ENCODE measurements at regions not wholly inside any gene's neighbourhood (a gene's known extent, or its start where the extent isn't known, plus 50 kb on each side); places are given as distances from the start of the nearest gene placed in this dataset.

- Histone ChIP-seq H3K4ac (ENCODE audit: low read length) (no peak overlapping the region), H2AFZ (ENCODE audit: low read length) (no peak overlapping the region), H3K79me1 (ENCODE audit: low read depth, low read length) (peaks cover 2% of the 10 kb centered on the region), H2BK5ac (ENCODE audit: low read length) (no peak overlapping the region), H4K91ac (ENCODE audit: low read depth, low read length, poor library complexity) (no peak overlapping the region), H3K14ac (ENCODE audit: low read length) (no peak overlapping the region), H2BK120ac (ENCODE audit: low read depth, low read length) (no peak overlapping the region), H3K9me3 (replicated peaks in 1 of 2; ENCODE audit: control insufficient read depth in 2 of 2, insufficient read depth in 1 of 2, low read depth in 1 of 2, low read length in 2 of 2) (no peaks in the 10 kb centered on the region), H3K27ac (replicated peaks; ENCODE audit: low read length) (no peak overlapping the region), H3K27me3 (ENCODE audit: control insufficient read depth in 3 of 3, insufficient read depth in 3 of 3, low read depth in 1 of 3, low read length in 3 of 3) (peaks cover 0 to 50% (median 0%) of the 10 kb centered on the region in 3 experiments), H3K9ac (ENCODE audit: low read depth, low read length, poor library complexity) (no peak overlapping the region), H2AK5ac (ENCODE audit: low read depth, low read length) (no peak overlapping the region), H2BK12ac (ENCODE audit: low read length) (no peak overlapping the region), H2BK15ac (ENCODE audit: low read length) (no peak overlapping the region), H4K8ac (ENCODE audit: low read depth, low read length) (no peak overlapping the region), H3K4me3 (ENCODE audit: low read length in 2 of 2) (no peak overlapping the region), H3K23ac (ENCODE audit: low read depth, low read length, poor library complexity) (no peak overlapping the region), H3K36me3 (replicated peaks in 1 of 2; ENCODE audit: control insufficient read depth in 2 of 2, insufficient read depth in 2 of 2, low read length in 2 of 2) (peaks cover 0 to 1% of the 10 kb centered on the region in 2 donors), H3K4me1 (ENCODE audit: control insufficient read depth in 2 of 2, insufficient read depth in 1 of 2, low read depth in 1 of 2, low read length in 2 of 2) (peaks cover 0 to 18% of the 10 kb centered on the region in 2 donors), H3K18ac (ENCODE audit: low read length) (no peak overlapping the region), H3K4me2 (ENCODE audit: insufficient read depth, low read length, poor library complexity, severe bottlenecking) (no peak overlapping the region)
- no peak for DNase-seq (ENCODE audit: low spot score)
- no CpG with 5 or more reads among the region's 13 CpGs for WGBS, 2 donors (ENCODE audit: extremely low coverage in 2 of 2, insufficient read length in 2 of 2, insufficient replicate concordance in 1 of 2)
Measured at GRCh38 chr12:125249066-125249824, 184.0 kb downstream of the AACS start.

- Histone ChIP-seq H3K4me2 (ENCODE audit: insufficient read depth, low read length, poor library complexity, severe bottlenecking) (no peak overlapping the region), H3K27me3 (ENCODE audit: control insufficient read depth in 3 of 3, insufficient read depth in 3 of 3, low read depth in 1 of 3, low read length in 3 of 3) (peaks cover 0 to 47% (median 0%) of the 10 kb centered on the region in 3 experiments), H2AFZ (ENCODE audit: low read length) (no peak overlapping the region), H3K14ac (ENCODE audit: low read length) (no peak overlapping the region), H3K4ac (ENCODE audit: low read length) (no peak overlapping the region), H3K9me3 (replicated peaks in 1 of 2; ENCODE audit: control insufficient read depth in 2 of 2, insufficient read depth in 1 of 2, low read depth in 1 of 2, low read length in 2 of 2) (no peaks in the 10 kb centered on the region), H3K9ac (ENCODE audit: low read depth, low read length, poor library complexity) (no peak overlapping the region), H4K91ac (ENCODE audit: low read depth, low read length, poor library complexity) (no peak overlapping the region), H3K79me1 (ENCODE audit: low read depth, low read length) (peaks cover 2% of the 10 kb centered on the region), H2BK12ac (ENCODE audit: low read length) (no peak overlapping the region), H3K4me3 (ENCODE audit: low read length in 2 of 2) (no peak overlapping the region), H4K8ac (ENCODE audit: low read depth, low read length) (no peak overlapping the region), H3K23ac (ENCODE audit: low read depth, low read length, poor library complexity) (no peak overlapping the region), H2BK120ac (ENCODE audit: low read depth, low read length) (no peak overlapping the region), H3K18ac (ENCODE audit: low read length) (peak overlapping the region; percentile 24), H2BK5ac (ENCODE audit: low read length) (no peak overlapping the region), H3K27ac (replicated peaks; ENCODE audit: low read length) (no peak overlapping the region), H3K4me1 (ENCODE audit: control insufficient read depth in 2 of 2, insufficient read depth in 1 of 2, low read depth in 1 of 2, low read length in 2 of 2) (peaks cover 0 to 16% of the 10 kb centered on the region in 2 donors), H3K36me3 (replicated peaks in 1 of 2; ENCODE audit: control insufficient read depth in 2 of 2, insufficient read depth in 2 of 2, low read length in 2 of 2) (peaks cover 0 to 1% of the 10 kb centered on the region in 2 donors), H2BK15ac (ENCODE audit: low read length) (no peak overlapping the region), H2AK5ac (ENCODE audit: low read depth, low read length) (peak overlapping the region; percentile 24)
- no CpG with 5 or more reads among the region's 7 CpGs for WGBS, 2 donors (ENCODE audit: extremely low coverage in 2 of 2, insufficient read length in 2 of 2, insufficient replicate concordance in 1 of 2)
- DNase-seq (ENCODE audit: low spot score), result no peak
Measured at GRCh38 chr12:125249932-125250331, 184.7 kb downstream of the AACS start.

GRCh38 chr12:125254236-125254635 lies 189.0 kb downstream of the AACS start:
- no peak for DNase-seq (ENCODE audit: low spot score)
- no peak overlapping the region for H2BK15ac ChIP-seq (ENCODE audit: low read length)
- peaks cover 0 to 9% of the 10 kb centered on the region in 2 donors for H3K4me1 ChIP-seq (ENCODE audit: control insufficient read depth in 2 of 2, insufficient read depth in 1 of 2, low read depth in 1 of 2, low read length in 2 of 2)

GRCh38 chr12:125254856-125255255 lies 189.6 kb downstream of the AACS start:
- H3K18ac ChIP-seq (ENCODE audit: low read length), result no peak overlapping the region
- H2AFZ ChIP-seq (ENCODE audit: low read length), result no peak overlapping the region
- H3K9me3 ChIP-seq (replicated peaks in 1 of 2; ENCODE audit: control insufficient read depth in 2 of 2, insufficient read depth in 1 of 2, low read depth in 1 of 2, low read length in 2 of 2), result peaks cover 0 to 2% of the 10 kb centered on the region in 2 donors
- no peak overlapping the region for H2BK120ac ChIP-seq (ENCODE audit: low read depth, low read length)
- no peak overlapping the region for H3K23ac ChIP-seq (ENCODE audit: low read depth, low read length, poor library complexity)
- H4K8ac ChIP-seq (ENCODE audit: low read depth, low read length), result no peak overlapping the region
- H4K91ac ChIP-seq (ENCODE audit: low read depth, low read length, poor library complexity), result no peak overlapping the region
- H3K4me1 ChIP-seq (ENCODE audit: control insufficient read depth in 2 of 2, insufficient read depth in 1 of 2, low read depth in 1 of 2, low read length in 2 of 2), result peaks cover 0 to 8% of the 10 kb centered on the region in 2 donors
- H2BK5ac ChIP-seq (ENCODE audit: low read length), result no peak overlapping the region
- H2BK12ac ChIP-seq (ENCODE audit: low read length), result no peak overlapping the region
- WGBS, 2 donors (ENCODE audit: extremely low coverage in 2 of 2, insufficient read length in 2 of 2, insufficient replicate concordance in 1 of 2), result no CpG with 5 or more reads among the region's 11 CpGs
- H3K14ac ChIP-seq (ENCODE audit: low read length), result no peak overlapping the region
- H2AK5ac ChIP-seq (ENCODE audit: low read depth, low read length), result no peak overlapping the region
- H2BK15ac ChIP-seq (ENCODE audit: low read length), result no peak overlapping the region
- peaks cover 0 to 11% of the 10 kb centered on the region in 2 donors for H3K36me3 ChIP-seq (replicated peaks in 1 of 2; ENCODE audit: control insufficient read depth in 2 of 2, insufficient read depth in 2 of 2, low read length in 2 of 2)
- no peak overlapping the region for H3K27ac ChIP-seq (replicated peaks; ENCODE audit: low read length)
- no peak overlapping the region for H3K9ac ChIP-seq (ENCODE audit: low read depth, low read length, poor library complexity)
- H3K27me3 ChIP-seq (ENCODE audit: control insufficient read depth in 3 of 3, insufficient read depth in 3 of 3, low read depth in 1 of 3, low read length in 3 of 3), result peaks cover 0 to 21% (median 0%) of the 10 kb centered on the region in 3 experiments
- no peak overlapping the region for H3K4ac ChIP-seq (ENCODE audit: low read length)
- no peak overlapping the region for H3K4me3 ChIP-seq (ENCODE audit: low read length in 2 of 2)
- no peak overlapping the region for H3K4me2 ChIP-seq (ENCODE audit: insufficient read depth, low read length, poor library complexity, severe bottlenecking)
- H3K79me1 ChIP-seq (ENCODE audit: low read depth, low read length), result peaks cover under 1% of the 10 kb centered on the region
- no peak for DNase-seq (ENCODE audit: low spot score)

More at GRCh38 chr12:125254236-125254635, 189.0 kb downstream of the AACS start:
- no peak overlapping the region for H3K4me2 ChIP-seq (ENCODE audit: insufficient read depth, low read length, poor library complexity, severe bottlenecking)
- no peak overlapping the region for H3K27ac ChIP-seq (replicated peaks; ENCODE audit: low read length)
- no peak overlapping the region for H3K4me3 ChIP-seq (ENCODE audit: low read length in 2 of 2)
- H2BK120ac ChIP-seq (ENCODE audit: low read depth, low read length), result no peak overlapping the region
- no peak overlapping the region for H3K4ac ChIP-seq (ENCODE audit: low read length)
- no CpG with 5 or more reads among the region's 4 CpGs for WGBS, 2 donors (ENCODE audit: extremely low coverage in 2 of 2, insufficient read length in 2 of 2, insufficient replicate concordance in 1 of 2)
- H3K18ac ChIP-seq (ENCODE audit: low read length), result no peak overlapping the region
- no peak overlapping the region for H2BK12ac ChIP-seq (ENCODE audit: low read length)
- H3K9me3 ChIP-seq (replicated peaks in 1 of 2; ENCODE audit: control insufficient read depth in 2 of 2, insufficient read depth in 1 of 2, low read depth in 1 of 2, low read length in 2 of 2), result peaks cover 0 to 2% of the 10 kb centered on the region in 2 donors
- H2AFZ ChIP-seq (ENCODE audit: low read length), result no peak overlapping the region
- H3K23ac ChIP-seq (ENCODE audit: low read depth, low read length, poor library complexity), result no peak overlapping the region
- no peak overlapping the region for H3K14ac ChIP-seq (ENCODE audit: low read length)
- H3K36me3 ChIP-seq (replicated peaks in 1 of 2; ENCODE audit: control insufficient read depth in 2 of 2, insufficient read depth in 2 of 2, low read length in 2 of 2), result peaks cover 0 to 11% of the 10 kb centered on the region in 2 donors
- no peak overlapping the region for H3K9ac ChIP-seq (ENCODE audit: low read depth, low read length, poor library complexity)
- H3K79me1 ChIP-seq (ENCODE audit: low read depth, low read length), result no peaks in the 10 kb centered on the region
- H2AK5ac ChIP-seq (ENCODE audit: low read depth, low read length), result no peak overlapping the region
- H3K27me3 ChIP-seq (ENCODE audit: control insufficient read depth in 3 of 3, insufficient read depth in 3 of 3, low read depth in 1 of 3, low read length in 3 of 3), result peaks cover 0 to 26% (median 0%) of the 10 kb centered on the region in 3 experiments
- H2BK5ac ChIP-seq (ENCODE audit: low read length), result no peak overlapping the region
- no peak overlapping the region for H4K91ac ChIP-seq (ENCODE audit: low read depth, low read length, poor library complexity)
- H4K8ac ChIP-seq (ENCODE audit: low read depth, low read length), result no peak overlapping the region
